CD4-positive, alpha-beta T cell (primary cell): ENCODE measurements at regions not wholly inside any gene's neighbourhood (a gene's known extent, or its start where the extent isn't known, plus 50 kb on each side); places are given as distances from the start of the nearest gene placed in this dataset.
"Not testable (repeated sequence)": the region's sequence is repeated elsewhere in the genome, so short reads cannot be mapped to it uniquely, and the experiment has no call there.

ENCODE experiments used
- ATAC-seq: fragments of 200-7000 bp; cut with Tn5 transposase; one replicate; pipeline ENCODE4 v1.10.0; 2022; ENCODE audit warnings: mild to moderate bottlenecking; ENCODE audit not compliant: poor library complexity
- CTCF ChIA-PET: fragments of 350-600 bp; sonication (Branson Sonifier 250); formaldehyde crosslinking; loops from one replicate; lab custom pipeline; 2021; ENCODE audit warnings: antibody characterized with exemption, inconsistent platforms; lab: Charles Lee
- POLR2A ChIA-PET: fragments of 350-600 bp; sonication (Branson Sonifier 250); formaldehyde crosslinking; loops from one replicate; lab custom pipeline; 2021; ENCODE audit warnings: antibody characterized with exemption, inconsistent platforms; lab: Charles Lee
- DNase-seq, 14 experiments: peaks; one replicate each; pipeline ENCODE4 v3.0.0-alpha.2; 2013 to 2020; ENCODE audit warnings: mixed read lengths in 2 of 14
- H3K27ac ChIP-seq, 2 donors: one replicate each; pipeline versions ENCODE4 v1.5.1 to v1.7.0; 2013; ENCODE audit warnings: low read length in 2 of 2, low read depth in 1 of 2, mild to moderate bottlenecking in 1 of 2
- H3K27me3 ChIP-seq, 2 experiments: 1 replicate in 1 of 2; 2 replicates in 1 of 2; pipeline versions ENCODE4 v1.6.1 to v1.7.0; 2013; ENCODE audit warnings: low read length in 2 of 2, control low read depth in 1 of 2, mild to moderate bottlenecking in 1 of 2, moderate library complexity in 1 of 2; ENCODE audit not compliant: insufficient read depth in 2 of 2, control insufficient read depth in 1 of 2
- H3K36me3 ChIP-seq: one replicate; pipeline ENCODE4 v1.6.1; 2013; ENCODE audit warnings: low read length, control low read depth; ENCODE audit not compliant: insufficient read depth
- H3K4me1 ChIP-seq: one replicate; pipeline ENCODE4 v1.6.1; 2013; ENCODE audit warnings: low read length, control low read depth; ENCODE audit not compliant: insufficient read depth
- H3K4me3 ChIP-seq: one replicate; pipeline ENCODE4 v1.5.1; 2013; ENCODE audit warnings: mild to moderate bottlenecking, low read length, moderate library complexity
- H3K9me3 ChIP-seq, 2 experiments: 1 replicate in 1 of 2; 2 replicates in 1 of 2; pipeline versions ENCODE4 v1.6.1 to v1.7.0; 2013; ENCODE audit warnings: low read length in 2 of 2, mild to moderate bottlenecking in 2 of 2, control low read depth in 1 of 2, moderate library complexity in 1 of 2; ENCODE audit not compliant: control insufficient read depth in 1 of 2, insufficient read depth in 1 of 2
- H3K27ac Mint-ChIP-seq: one replicate; pipeline ENCODE4 v1.8.0; 2020; ENCODE audit warnings: mixed read lengths
- H3K27me3 Mint-ChIP-seq: one replicate; pipeline ENCODE4 v1.8.0; 2021; ENCODE audit warnings: mixed read lengths
- H3K36me3 Mint-ChIP-seq: one replicate; pipeline ENCODE4 v1.8.0; 2021; ENCODE audit warnings: low read depth, mixed read lengths
- H3K4me1 Mint-ChIP-seq: one replicate; pipeline ENCODE4 v1.8.0; 2021; ENCODE audit warnings: low read depth, mixed read lengths
- H3K4me3 Mint-ChIP-seq: one replicate; pipeline ENCODE4 v1.8.0; 2020; ENCODE audit warnings: mild to moderate bottlenecking, mixed read lengths
- H3K9me3 Mint-ChIP-seq: one replicate; pipeline ENCODE4 v1.8.0; 2020; ENCODE audit warnings: mixed read lengths
- intact Hi-C, 2 experiments: fragments of 100-400 bp; cut with DNase I in 1 of 2; cut with micrococcal nuclease in 1 of 2; formaldehyde crosslinking; loops; one replicate each; pipeline versions ENCODE4 v1.15.1 to v1.9.0; 2023 to 2025; cut with DNase I, micrococcal nuclease
- TF ChIP-seq, protein P1 (sequence below): fragments of 200-600 bp; IDR thresholded peaks from one replicate; pipeline ENCODE4 v1.8.0; 2022; ENCODE audit warnings: antibody characterized with exemption, mild to moderate bottlenecking

- no peak for ATAC-seq
- CTCF ChIA-PET, result no interaction called here
- intact Hi-C loops, result no loop called here
These were observed 74.9 kb upstream of the LRRC4C start for GRCh38 chr11:41534391-41534790.

GRCh38 chr11:41534861-41535260, 75.4 kb upstream of the LRRC4C start:
- Mint-ChIP-seq H3K27me3 (no peaks in the 10 kb centered on the region), H3K9me3 (peaks cover 11% of the 10 kb centered on the region), H3K36me3 (no peaks in the 10 kb centered on the region), H3K4me1 (no peaks in the 10 kb centered on the region), H3K4me3 (no peak overlapping the region), H3K27ac (no peak overlapping the region)
- peaks cover 0 to 14% of the 10 kb centered on the region in 2 experiments for H3K9me3 ChIP-seq
- no peak overlapping the region for H3K27ac ChIP-seq
- no peak for DNase-seq
- H3K27me3 ChIP-seq, result no peaks in the 10 kb centered on the region
- POLR2A ChIA-PET, result no interaction called here
- H3K4me3 ChIP-seq, result no peak overlapping the region
- CTCF ChIA-PET, result no interaction called here
- intact Hi-C loops, result no loop called here
- H3K4me1 ChIP-seq, result no peaks in the 10 kb centered on the region
- ATAC-seq, result no peak
- H3K36me3 ChIP-seq, result no peaks in the 10 kb centered on the region
- TF ChIP-seq, protein P1, sequence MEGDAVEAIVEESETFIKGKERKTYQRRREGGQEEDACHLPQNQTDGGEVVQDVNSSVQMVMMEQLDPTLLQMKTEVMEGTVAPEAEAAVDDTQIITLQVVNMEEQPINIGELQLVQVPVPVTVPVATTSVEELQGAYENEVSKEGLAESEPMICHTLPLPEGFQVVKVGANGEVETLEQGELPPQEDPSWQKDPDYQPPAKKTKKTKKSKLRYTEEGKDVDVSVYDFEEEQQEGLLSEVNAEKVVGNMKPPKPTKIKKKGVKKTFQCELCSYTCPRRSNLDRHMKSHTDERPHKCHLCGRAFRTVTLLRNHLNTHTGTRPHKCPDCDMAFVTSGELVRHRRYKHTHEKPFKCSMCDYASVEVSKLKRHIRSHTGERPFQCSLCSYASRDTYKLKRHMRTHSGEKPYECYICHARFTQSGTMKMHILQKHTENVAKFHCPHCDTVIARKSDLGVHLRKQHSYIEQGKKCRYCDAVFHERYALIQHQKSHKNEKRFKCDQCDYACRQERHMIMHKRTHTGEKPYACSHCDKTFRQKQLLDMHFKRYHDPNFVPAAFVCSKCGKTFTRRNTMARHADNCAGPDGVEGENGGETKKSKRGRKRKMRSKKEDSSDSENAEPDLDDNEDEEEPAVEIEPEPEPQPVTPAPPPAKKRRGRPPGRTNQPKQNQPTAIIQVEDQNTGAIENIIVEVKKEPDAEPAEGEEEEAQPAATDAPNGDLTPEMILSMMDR, result no peak

More at GRCh38 chr11:41534391-41534790, 74.9 kb upstream of the LRRC4C start:
- Histone ChIP-seq H3K27ac (no peak overlapping the region), H3K9me3 (peaks cover 0 to 14% of the 10 kb centered on the region in 2 experiments), H3K27me3 (no peaks in the 10 kb centered on the region), H3K4me1 (no peaks in the 10 kb centered on the region), H3K36me3 (no peaks in the 10 kb centered on the region), H3K4me3 (no peak overlapping the region)
- Mint-ChIP-seq H3K9me3 (peaks cover 12% of the 10 kb centered on the region), H3K27ac (no peak overlapping the region), H3K4me1 (no peaks in the 10 kb centered on the region), H3K27me3 (no peaks in the 10 kb centered on the region), H3K36me3 (no peaks in the 10 kb centered on the region), H3K4me3 (no peak overlapping the region)
- DNase-seq, result no peak
- POLR2A ChIA-PET, result no interaction called here
- TF ChIP-seq, protein P1, result no peak

GRCh38 chr11:41536021-41536568, 76.6 kb upstream of the LRRC4C start:
- Mint-ChIP-seq H3K27me3 (no peaks in the 10 kb centered on the region), H3K36me3 (no peaks in the 10 kb centered on the region), H3K4me1 (no peaks in the 10 kb centered on the region), H3K9me3 (peaks cover 9% of the 10 kb centered on the region), H3K27ac (no peak overlapping the region), H3K4me3 (no peak overlapping the region)
- CTCF ChIA-PET, result no interaction called here
- POLR2A ChIA-PET, result no interaction called here
- ATAC-seq (no peak), DNase-seq (no peak)
- no peaks in the 10 kb centered on the region for H3K27me3 ChIP-seq
- H3K4me3 ChIP-seq, result no peak overlapping the region
- peaks cover 0 to 12% of the 10 kb centered on the region in 2 experiments for H3K9me3 ChIP-seq
- no peaks in the 10 kb centered on the region for H3K36me3 ChIP-seq
- intact Hi-C loops, result no loop called here
- TF ChIP-seq, protein P1, result no peak
- no peaks in the 10 kb centered on the region for H3K4me1 ChIP-seq
- H3K27ac ChIP-seq, result no peak overlapping the region

DNA sequence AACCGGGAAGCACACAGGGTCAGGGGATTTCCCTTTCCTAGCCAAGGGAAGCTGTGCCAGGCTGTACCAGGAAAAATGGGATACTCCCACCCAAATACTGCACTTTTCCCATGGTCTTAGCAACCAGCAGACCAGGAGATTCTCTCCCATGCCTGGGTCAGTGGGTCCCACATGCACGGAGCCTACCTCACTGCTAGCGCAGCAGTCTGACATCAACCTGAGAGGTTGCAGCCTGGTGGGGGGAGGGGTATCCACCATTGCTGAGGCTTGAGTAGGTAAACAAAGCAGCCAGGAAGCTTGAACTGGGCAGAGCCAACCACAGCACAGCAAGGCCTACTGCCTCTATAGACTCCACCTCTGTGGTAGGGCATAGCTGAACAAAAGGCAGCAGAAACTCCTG, 85.5 kb upstream of the LRRC4C start:
- H3K9me3 Mint-ChIP-seq, POLR2A ChIA-PET, intact Hi-C loops, CTCF ChIA-PET, H3K4me3 Mint-ChIP-seq, H3K4me1 Mint-ChIP-seq, H3K36me3 ChIP-seq, H3K4me1 ChIP-seq, H3K27ac Mint-ChIP-seq, H3K27ac ChIP-seq, H3K9me3 ChIP-seq, DNase-seq, H3K27me3 Mint-ChIP-seq, H3K27me3 ChIP-seq, H3K36me3 Mint-ChIP-seq, H3K4me3 ChIP-seq, ATAC-seq: not testable (repeated sequence)
